ENCODE measurements at regions not wholly inside any gene's neighbourhood (a gene's known extent, or its start where the extent isn't known, plus 50 kb on each side); places are given as distances from the start of the nearest gene placed in this dataset.

GRCh38 chr4:17095771-17096170 is 197.3 kb upstream of the LDB2 start:
- DNase-seq, result no peak
- no peaks in the 10 kb centered on the region for H3K9me3 ChIP-seq (ENCODE audit: insufficient read depth, low read depth, low read length)
- no peak overlapping the region for H2BK5ac ChIP-seq (ENCODE audit: low read depth, low read length, poor library complexity)
- H3K4me3 ChIP-seq (ENCODE audit: low read depth, low read length), result no peak overlapping the region
- no peak overlapping the region for H3K23ac ChIP-seq (ENCODE audit: low read length)
- H3K4me1 ChIP-seq (ENCODE audit: control insufficient read depth in 1 of 2, insufficient read depth in 2 of 2, low read length in 2 of 2), result no peaks in the 10 kb centered on the region
- no peak overlapping the region for H3K18ac ChIP-seq (ENCODE audit: low read length)
- H2AFZ ChIP-seq (ENCODE audit: insufficient read depth, low read length, poor library complexity), result no peak overlapping the region
- no peak overlapping the region for H3K27ac ChIP-seq (ENCODE audit: low read depth, low read length)
- no peak overlapping the region for H4K12ac ChIP-seq (ENCODE audit: low read depth, low read length)
- H3K4ac ChIP-seq (ENCODE audit: low read depth, low read length), result no peak overlapping the region
- no peak overlapping the region for H4K91ac ChIP-seq (ENCODE audit: low read depth, low read length)
- H4K8ac ChIP-seq (ENCODE audit: low read depth, low read length), result no peak overlapping the region
- H3K9ac ChIP-seq (ENCODE audit: low read length), result no peak overlapping the region
- no peak overlapping the region for H3K4me2 ChIP-seq (ENCODE audit: low read length)
- no CpG with 5 or more reads among the region's 2 CpGs for whole genome bisulfite sequencing (ENCODE audit: extremely low coverage, insufficient coverage, insufficient read length)
- H2BK12ac ChIP-seq (ENCODE audit: low read length), result no peak overlapping the region
- no peaks in the 10 kb centered on the region for H3K79me2 ChIP-seq (ENCODE audit: control insufficient read depth, insufficient read depth, low read length, poor library complexity)
- no peak overlapping the region for H3K14ac ChIP-seq (ENCODE audit: low read length)
- H3K27me3 ChIP-seq (ENCODE audit: insufficient read depth, low read length), result no peaks in the 10 kb centered on the region
- no peaks in the 10 kb centered on the region for H3K36me3 ChIP-seq (ENCODE audit: control insufficient read depth in 1 of 2, insufficient read depth in 2 of 2, low read length in 2 of 2)
- no peak overlapping the region for H2AK5ac ChIP-seq (ENCODE audit: low read length)
- H3K79me1 ChIP-seq (ENCODE audit: low read length), result no peaks in the 10 kb centered on the region
- no peak overlapping the region for H2BK120ac ChIP-seq (ENCODE audit: insufficient read depth, low read length, poor library complexity)

GRCh38 chr4:17094876-17095210 is 196.4 kb upstream of the LDB2 start:
- Histone ChIP-seq H3K9ac (ENCODE audit: low read length) (no peak overlapping the region), H3K23ac (ENCODE audit: low read length) (no peak overlapping the region), H3K14ac (ENCODE audit: low read length) (no peak overlapping the region), H2AFZ (ENCODE audit: insufficient read depth, low read length, poor library complexity) (no peak overlapping the region), H3K36me3 (ENCODE audit: control insufficient read depth in 1 of 2, insufficient read depth in 2 of 2, low read length in 2 of 2) (no peaks in the 10 kb centered on the region), H3K27me3 (ENCODE audit: insufficient read depth, low read length) (no peaks in the 10 kb centered on the region), H4K12ac (ENCODE audit: low read depth, low read length) (no peak overlapping the region), H2BK12ac (ENCODE audit: low read length) (no peak overlapping the region), H3K4me3 (ENCODE audit: low read depth, low read length) (no peak overlapping the region), H3K79me1 (ENCODE audit: low read length) (no peaks in the 10 kb centered on the region), H3K18ac (ENCODE audit: low read length) (no peak overlapping the region), H2AK5ac (ENCODE audit: low read length) (no peak overlapping the region), H4K8ac (ENCODE audit: low read depth, low read length) (no peak overlapping the region), H3K79me2 (ENCODE audit: control insufficient read depth, insufficient read depth, low read length, poor library complexity) (no peaks in the 10 kb centered on the region), H3K27ac (ENCODE audit: low read depth, low read length) (no peak overlapping the region), H2BK5ac (ENCODE audit: low read depth, low read length, poor library complexity) (no peak overlapping the region), H3K9me3 (ENCODE audit: insufficient read depth, low read depth, low read length) (no peaks in the 10 kb centered on the region), H3K4ac (ENCODE audit: low read depth, low read length) (no peak overlapping the region), H4K91ac (ENCODE audit: low read depth, low read length) (no peak overlapping the region), H3K4me2 (ENCODE audit: low read length) (no peak overlapping the region), H2BK120ac (ENCODE audit: insufficient read depth, low read length, poor library complexity) (no peak overlapping the region), H3K4me1 (ENCODE audit: control insufficient read depth in 1 of 2, insufficient read depth in 2 of 2, low read length in 2 of 2) (no peaks in the 10 kb centered on the region)
- no CpG with 5 or more reads among the region's 3 CpGs for WGBS (ENCODE audit: extremely low coverage, insufficient coverage, insufficient read length)
- DNase-seq, result no peak

- H2BK12ac ChIP-seq (ENCODE audit: low read length), result no peak overlapping the region
- no peak overlapping the region for H2AFZ ChIP-seq (ENCODE audit: insufficient read depth, low read length, poor library complexity)
- H3K4me1 ChIP-seq (ENCODE audit: control insufficient read depth in 1 of 2, insufficient read depth in 2 of 2, low read length in 2 of 2), result no peaks in the 10 kb centered on the region
- H3K4ac ChIP-seq (ENCODE audit: low read depth, low read length), result no peak overlapping the region
- H4K91ac ChIP-seq (ENCODE audit: low read depth, low read length), result no peak overlapping the region
- no peak overlapping the region for H2BK5ac ChIP-seq (ENCODE audit: low read depth, low read length, poor library complexity)
- H3K9ac ChIP-seq (ENCODE audit: low read length), result no peak overlapping the region
- no peak overlapping the region for H4K12ac ChIP-seq (ENCODE audit: low read depth, low read length)
- H3K36me3 ChIP-seq (ENCODE audit: control insufficient read depth in 1 of 2, insufficient read depth in 2 of 2, low read length in 2 of 2), result no peaks in the 10 kb centered on the region
- H3K4me2 ChIP-seq (ENCODE audit: low read length), result no peak overlapping the region
- H3K79me2 ChIP-seq (ENCODE audit: control insufficient read depth, insufficient read depth, low read length, poor library complexity), result no peaks in the 10 kb centered on the region
- no peak overlapping the region for H3K14ac ChIP-seq (ENCODE audit: low read length)
- H3K4me3 ChIP-seq (ENCODE audit: low read depth, low read length), result no peak overlapping the region
- H2BK120ac ChIP-seq (ENCODE audit: insufficient read depth, low read length, poor library complexity), result no peak overlapping the region
- H3K9me3 ChIP-seq (ENCODE audit: insufficient read depth, low read depth, low read length), result no peaks in the 10 kb centered on the region
- H2AK5ac ChIP-seq (ENCODE audit: low read length), result no peak overlapping the region
- H3K79me1 ChIP-seq (ENCODE audit: low read length), result no peaks in the 10 kb centered on the region
- no CpG with 5 or more reads among the region's 4 CpGs for WGBS (ENCODE audit: extremely low coverage, insufficient coverage, insufficient read length)
- no peak overlapping the region for H4K8ac ChIP-seq (ENCODE audit: low read depth, low read length)
- H3K27ac ChIP-seq (ENCODE audit: low read depth, low read length), result no peak overlapping the region
- H3K27me3 ChIP-seq (ENCODE audit: insufficient read depth, low read length), result no peaks in the 10 kb centered on the region
- DNase-seq, result no peak
- H3K18ac ChIP-seq (ENCODE audit: low read length), result no peak overlapping the region
- no peak overlapping the region for H3K23ac ChIP-seq (ENCODE audit: low read length)
Measured at GRCh38 chr4:17094159-17094875, 195.9 kb upstream of the LDB2 start.

GRCh38 chr4:17093481-17093880 is 195.0 kb upstream of the LDB2 start:
- Histone ChIP-seq H3K4me2 (ENCODE audit: low read length) (no peak overlapping the region), H3K27me3 (ENCODE audit: insufficient read depth, low read length) (no peaks in the 10 kb centered on the region), H3K9me3 (ENCODE audit: insufficient read depth, low read depth, low read length) (no peaks in the 10 kb centered on the region), H2BK120ac (ENCODE audit: insufficient read depth, low read length, poor library complexity) (no peak overlapping the region), H4K12ac (ENCODE audit: low read depth, low read length) (no peak overlapping the region), H4K8ac (ENCODE audit: low read depth, low read length) (no peak overlapping the region), H3K36me3 (ENCODE audit: control insufficient read depth in 1 of 2, insufficient read depth in 2 of 2, low read length in 2 of 2) (no peaks in the 10 kb centered on the region), H3K4ac (ENCODE audit: low read depth, low read length) (no peak overlapping the region), H3K18ac (ENCODE audit: low read length) (no peak overlapping the region), H3K79me1 (ENCODE audit: low read length) (no peaks in the 10 kb centered on the region), H2AFZ (ENCODE audit: insufficient read depth, low read length, poor library complexity) (no peak overlapping the region), H3K9ac (ENCODE audit: low read length) (no peak overlapping the region), H3K79me2 (ENCODE audit: control insufficient read depth, insufficient read depth, low read length, poor library complexity) (no peaks in the 10 kb centered on the region), H2BK12ac (ENCODE audit: low read length) (no peak overlapping the region), H3K4me1 (ENCODE audit: control insufficient read depth in 1 of 2, insufficient read depth in 2 of 2, low read length in 2 of 2) (no peaks in the 10 kb centered on the region), H3K14ac (ENCODE audit: low read length) (no peak overlapping the region), H2AK5ac (ENCODE audit: low read length) (no peak overlapping the region), H4K91ac (ENCODE audit: low read depth, low read length) (no peak overlapping the region), H2BK5ac (ENCODE audit: low read depth, low read length, poor library complexity) (no peak overlapping the region), H3K4me3 (ENCODE audit: low read depth, low read length) (no peak overlapping the region), H3K27ac (ENCODE audit: low read depth, low read length) (no peak overlapping the region), H3K23ac (ENCODE audit: low read length) (no peak overlapping the region)
- DNase-seq, result no peak
- no CpG with 5 or more reads among the region's 5 CpGs for WGBS (ENCODE audit: extremely low coverage, insufficient coverage, insufficient read length)
